D721Med (cell line): ENCODE measurements at regions not wholly inside any gene's neighbourhood (a gene's known extent, or its start where the extent isn't known, plus 50 kb on each side); places are given as distances from the start of the nearest gene placed in this dataset.

ENCODE experiments used
- DNase-seq: peaks from one replicate; pipeline ENCODE4 v3.0.0; 2011; ENCODE audit warnings: low spot score; ENCODE audit not compliant: insufficient read length
- FAIRE-seq: peaks from 2 replicates; lab custom pipeline; 2011; peaks lifted over from hg19 to GRCh38; lab: Jason Lieb, UNC
- CTCF ChIP-seq: IDR thresholded peaks from 2 replicates; pipeline ENCODE4 v1.5.1; 2012; ENCODE audit warnings: mild to moderate bottlenecking, control low read depth; ENCODE audit not compliant: insufficient read depth; ENCODE audit errors: missing control alignments

- no peak for FAIRE-seq
- no peak for TF ChIP-seq CTCF
- DNase-seq, result no peak
Observed at GRCh38 chr11:129277198-129277843, 85.2 kb upstream of the ARHGAP32 start.

- no peak for FAIRE-seq
- no peak for TF ChIP-seq CTCF
- no peak for DNase-seq
Observed at GRCh38 chr11:129275828-129276227, 83.7 kb upstream of the ARHGAP32 start.

- FAIRE-seq, result no peak
- no peak for DNase-seq
- no peak for TF ChIP-seq CTCF
Observed at GRCh38 chr11:129273944-129274711, 82.0 kb upstream of the ARHGAP32 start.

GRCh38 chr11:129273322-129273721, 81.2 kb upstream of the ARHGAP32 start:
- DNase-seq (no peak), FAIRE-seq (no peak)
- TF ChIP-seq CTCF, result no peak

GRCh38 chr11:129271030-129271429, 78.9 kb upstream of the ARHGAP32 start:
- no peak for TF ChIP-seq CTCF
- FAIRE-seq (no peak), DNase-seq (no peak)

- no peak for DNase-seq
- no peak for TF ChIP-seq CTCF
- no peak for FAIRE-seq
Observed at GRCh38 chr11:129270446-129270845, 78.3 kb upstream of the ARHGAP32 start.

GRCh38 chr11:129268371-129268770, 76.2 kb upstream of the ARHGAP32 start:
- no peak for DNase-seq
- TF ChIP-seq CTCF, result no peak
- no peak for FAIRE-seq
